HT-29 (cell line): ENCODE measurements at regions not wholly inside any gene's neighbourhood (a gene's known extent, or its start where the extent isn't known, plus 50 kb on each side); places are given as distances from the start of the nearest gene placed in this dataset.
A peak's percentile ranks its signal among the peaks of the same experiment; 100 is the strongest.

Experiments used
- DNase-seq: peaks from one replicate; pipeline ENCODE4 v3.0.0-alpha.2; 2015; ENCODE audit warnings: low spot score

DNA sequence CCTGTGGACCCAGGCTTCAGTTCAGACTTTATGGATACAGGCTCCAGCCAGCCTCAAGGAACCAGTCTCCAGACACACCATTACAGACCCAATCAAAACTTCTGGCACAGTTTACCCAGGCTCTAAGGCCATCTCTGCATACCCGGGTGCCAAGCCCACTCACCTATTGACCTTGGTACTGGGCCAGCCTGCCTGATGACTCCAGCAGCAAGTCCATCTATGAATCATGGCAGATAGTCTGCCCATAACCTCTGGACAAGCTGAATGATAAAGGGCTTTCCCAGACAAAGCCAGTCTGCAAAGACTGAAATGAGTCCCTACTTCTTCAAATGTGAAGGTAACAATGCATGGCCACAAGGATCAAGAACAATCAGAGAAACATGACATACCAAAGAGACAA is 1327.1 kb upstream of the C9orf72 start:
- no peak for DNase-seq

DNA sequence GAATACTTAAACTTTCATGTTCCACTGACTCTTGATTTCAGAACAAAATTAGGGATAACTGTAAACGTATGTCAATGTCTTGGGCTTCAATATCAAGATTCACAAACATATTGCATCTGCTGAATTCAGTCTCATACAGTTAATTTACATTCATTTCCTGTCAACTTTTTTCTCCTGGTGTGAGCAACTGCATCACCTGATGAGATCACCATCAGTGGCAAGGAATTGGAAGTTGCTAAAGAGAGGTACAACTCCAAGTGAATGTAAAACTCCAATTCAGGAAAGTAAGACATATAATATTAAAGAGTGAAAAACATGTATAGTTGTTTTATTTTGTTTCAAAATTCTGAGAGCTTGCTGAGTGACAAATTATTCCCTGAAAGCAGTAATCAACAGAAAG is 1336.2 kb upstream of the C9orf72 start:
- DNase-seq: no peak

DNA sequence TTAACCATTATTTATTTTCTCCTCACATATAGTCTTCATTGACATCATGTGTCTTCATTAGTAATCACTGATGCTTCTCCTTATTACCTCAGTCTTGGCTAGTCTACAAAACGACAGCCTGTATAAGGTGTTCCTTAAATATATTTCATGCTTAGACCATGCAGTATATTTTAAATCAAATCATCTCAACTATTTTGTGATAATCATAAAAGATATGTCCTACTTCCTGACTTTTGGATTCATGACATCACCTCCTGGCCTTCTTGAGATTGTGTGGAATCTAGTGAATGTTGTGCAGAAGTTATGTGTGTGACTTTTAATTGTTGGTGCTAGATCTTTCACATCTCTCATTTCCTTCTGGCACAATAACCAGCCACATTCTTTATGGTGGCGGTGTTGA is 1339.3 kb upstream of the C9orf72 start:
- no peak for DNase-seq

DNA sequence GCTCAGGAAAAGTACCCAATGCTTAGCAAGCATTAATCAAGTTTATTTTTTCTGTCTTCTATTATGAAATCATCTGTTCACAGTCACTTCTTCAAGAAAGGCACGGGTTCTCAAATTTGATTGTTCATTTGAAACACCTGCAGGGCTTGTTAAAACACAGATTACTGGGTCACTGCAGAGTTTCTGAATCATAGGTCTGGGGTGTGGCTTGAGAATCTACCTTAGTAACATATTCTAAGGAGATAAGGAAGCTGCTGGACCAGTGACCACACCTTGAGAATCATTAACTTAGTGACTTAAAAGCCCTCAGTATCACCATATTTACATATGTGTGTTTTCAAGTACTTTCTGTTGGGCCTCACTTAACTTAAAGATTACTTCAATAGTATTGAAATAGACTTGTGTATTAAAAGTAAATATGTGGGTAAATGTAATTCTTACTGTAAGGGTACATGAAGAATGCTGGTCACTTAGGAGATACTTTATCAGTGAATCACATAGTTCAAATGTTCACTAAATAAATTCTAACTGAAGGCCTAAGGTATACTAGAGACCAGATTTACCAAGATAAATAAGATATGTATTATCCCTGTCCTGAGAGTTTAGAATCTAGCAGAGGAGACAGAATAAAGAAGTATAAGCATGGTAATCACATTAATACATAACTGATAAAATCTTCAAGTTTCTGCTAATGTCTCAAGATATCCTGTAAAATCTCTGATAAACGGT is 1342.1 kb upstream of the C9orf72 start:
- no peak for DNase-seq

DNA sequence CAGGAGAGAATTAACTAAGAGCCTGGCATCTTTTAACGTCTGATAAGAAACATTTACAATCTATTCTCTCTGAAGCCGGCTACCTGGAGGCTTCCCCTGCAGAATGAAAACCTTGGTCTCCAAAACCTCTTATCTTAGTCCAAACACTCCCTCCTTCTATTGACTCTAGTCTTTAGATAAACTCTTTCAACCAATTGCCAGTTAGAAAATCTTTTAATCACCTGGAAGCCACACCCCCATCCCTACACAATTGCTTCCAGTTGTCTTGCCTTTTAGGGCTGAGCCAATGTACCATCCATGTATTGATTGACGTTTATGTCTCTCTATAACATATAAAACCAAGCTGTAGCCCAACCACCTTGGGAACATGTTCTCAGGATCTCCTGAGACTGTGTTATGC is 1343.1 kb upstream of the C9orf72 start:
- DNase-seq: no peak

DNA sequence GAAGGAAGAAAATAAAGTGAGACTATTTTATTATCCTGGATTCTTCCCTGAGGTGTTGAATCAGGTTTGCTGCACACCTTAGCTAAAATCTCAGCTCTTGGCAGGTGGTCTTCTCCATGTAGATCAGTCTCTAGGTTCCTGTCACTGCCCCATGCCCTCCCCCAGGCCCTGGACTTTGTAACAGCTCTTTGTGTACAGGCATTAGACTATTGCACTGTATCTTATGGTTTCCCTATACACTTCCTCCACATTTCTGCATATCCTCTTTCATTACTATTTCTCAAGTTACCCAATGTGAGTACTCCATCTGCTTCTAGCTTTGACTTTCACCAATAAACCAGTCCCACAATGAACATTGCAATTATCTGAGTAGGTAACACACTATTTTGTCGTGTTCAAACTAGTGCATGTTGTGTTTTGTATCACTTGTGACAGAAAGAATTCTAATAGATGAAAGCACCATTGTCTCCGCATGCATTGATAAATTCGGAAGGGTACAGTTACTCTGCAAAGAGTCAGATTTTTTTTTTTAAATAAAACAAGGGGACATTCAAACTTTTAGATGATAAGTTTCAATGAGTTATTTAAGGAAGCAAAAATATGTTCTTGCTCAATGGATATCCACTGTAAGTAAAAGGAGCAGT is 1348.7 kb upstream of the C9orf72 start:
- no peak for DNase-seq

DNA sequence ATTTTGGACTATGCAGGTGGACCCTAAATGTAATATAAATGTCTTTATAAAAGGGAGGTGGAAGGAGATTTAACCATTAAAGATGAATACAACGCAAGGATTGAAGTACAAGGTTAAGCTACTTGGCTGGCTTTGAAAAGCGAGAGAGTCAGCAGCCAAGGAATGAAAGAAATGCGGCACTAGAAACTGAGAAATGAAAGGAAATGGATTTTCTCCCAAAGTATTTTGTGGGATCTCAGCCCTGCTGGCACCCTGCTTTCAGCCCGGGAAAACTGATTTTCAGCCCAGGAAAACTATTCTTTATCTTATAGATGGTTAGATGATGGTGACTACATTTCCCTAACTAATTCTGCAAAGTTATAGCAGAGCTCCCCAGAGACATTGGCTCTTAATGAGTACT is 1349.6 kb upstream of the C9orf72 start:
- DNase-seq: no peak

DNA sequence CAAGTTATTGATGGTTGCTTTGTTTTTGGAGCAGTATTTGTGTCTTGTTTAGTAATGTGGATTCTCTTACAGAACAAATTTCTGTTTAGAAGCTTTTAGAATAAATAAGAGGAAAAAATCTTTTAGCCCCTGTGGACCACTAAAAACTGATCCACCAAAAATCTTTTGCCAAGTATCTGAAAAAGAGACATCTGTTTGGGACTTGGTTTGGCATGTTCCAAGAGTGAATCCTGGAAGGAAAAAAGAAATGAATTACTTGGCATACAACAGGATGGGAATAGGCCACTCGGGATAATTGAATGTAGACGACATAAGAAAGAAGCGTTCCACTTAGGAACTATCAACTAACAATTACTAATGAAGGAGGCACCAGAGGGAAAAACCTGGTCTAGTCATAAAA is 1350.1 kb upstream of the C9orf72 start:
- no peak for DNase-seq

DNA sequence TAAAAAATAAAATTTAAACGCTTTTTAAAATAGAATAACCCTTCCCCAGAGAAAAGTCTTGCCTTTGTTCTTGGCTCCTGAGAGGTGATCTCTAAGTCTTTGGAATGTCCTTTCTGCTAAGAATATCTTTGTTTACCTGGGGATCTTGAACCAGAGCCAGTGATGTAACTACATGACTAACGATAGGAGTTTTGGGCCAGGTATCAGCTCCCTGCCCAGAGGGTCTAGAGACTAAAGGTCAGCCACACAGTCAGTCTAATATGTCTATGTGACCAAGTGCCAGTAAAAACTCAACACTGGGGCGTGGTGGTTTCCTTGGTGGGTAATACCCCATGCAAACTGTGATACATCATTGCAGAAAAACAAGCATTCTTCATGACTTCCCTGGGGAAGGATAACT is 1351.9 kb upstream of the C9orf72 start:
- DNase-seq: no peak

DNA sequence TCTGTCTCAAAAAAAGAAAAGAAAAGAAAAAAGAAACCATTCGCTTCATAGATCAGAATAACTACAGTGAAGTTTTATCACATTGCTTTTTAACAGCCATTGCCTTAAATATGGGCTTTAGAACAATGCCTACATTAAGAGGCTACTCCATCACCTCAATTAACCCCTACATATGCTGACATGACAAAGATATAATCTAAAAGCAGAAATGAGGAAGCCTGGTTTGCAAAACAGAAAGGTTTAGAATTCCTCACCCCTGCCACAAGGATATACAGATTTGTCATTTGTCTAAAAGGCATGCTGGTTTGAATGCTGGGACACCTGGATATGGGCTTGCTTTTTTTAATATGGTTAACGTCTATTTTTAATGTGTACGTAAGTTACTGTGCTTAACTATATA is 1353.0 kb upstream of the C9orf72 start:
- no peak for DNase-seq

DNA sequence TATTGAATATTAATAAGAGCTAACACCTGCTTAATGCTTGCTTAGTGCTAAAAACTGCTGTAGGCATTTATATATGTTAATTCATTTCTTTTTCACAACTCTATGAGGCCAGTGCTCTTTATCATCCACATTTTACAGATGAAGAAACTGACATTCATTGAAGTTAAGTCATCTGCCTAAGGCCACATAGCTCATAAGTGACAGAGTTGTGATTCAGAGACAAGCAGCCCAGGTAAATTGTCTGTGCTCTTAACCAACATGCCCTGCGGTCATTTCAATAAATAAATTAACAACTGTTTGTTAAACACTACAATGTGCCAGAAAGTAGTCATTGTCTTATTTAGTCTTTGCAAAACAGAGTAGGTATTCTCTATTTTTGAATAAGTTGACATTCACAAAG is 1354.4 kb upstream of the C9orf72 start:
- no peak for DNase-seq

DNA sequence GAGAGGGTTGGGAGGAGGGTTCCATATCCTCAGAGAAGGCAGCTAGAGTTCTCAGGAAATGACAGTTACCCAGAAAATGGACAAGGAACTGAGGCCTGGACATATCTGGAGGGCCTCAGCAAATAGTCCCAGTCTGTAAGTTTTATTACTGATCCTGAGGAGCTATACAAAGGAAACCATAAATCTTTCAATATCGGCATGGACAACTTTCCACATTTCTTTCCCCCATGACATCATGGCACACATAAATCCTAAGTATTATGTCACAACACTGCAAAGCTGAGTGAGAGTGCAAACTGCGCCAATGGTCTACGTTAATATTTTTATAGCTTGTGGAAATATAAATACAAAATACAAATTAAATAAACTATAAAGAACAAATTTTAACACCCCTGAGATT is 1356.2 kb upstream of the C9orf72 start:
- no peak for DNase-seq

DNA sequence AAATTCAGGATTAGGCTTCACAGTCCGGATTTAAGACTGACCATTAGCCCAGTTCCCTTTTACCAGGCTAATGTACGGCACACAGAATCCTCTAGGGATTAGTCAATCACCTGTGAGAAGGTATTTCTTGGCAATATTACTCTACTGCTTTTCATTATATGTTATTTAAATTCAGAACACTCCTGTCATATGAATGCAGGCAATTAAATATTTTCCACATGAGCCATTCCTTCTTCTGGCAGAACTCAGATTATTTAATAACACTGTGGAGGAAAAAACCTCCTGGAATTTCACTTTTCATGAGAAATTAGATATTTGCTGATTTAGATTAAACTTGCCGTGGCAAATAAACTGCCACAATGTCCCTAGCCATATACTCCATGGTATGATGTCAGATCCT is 1357.5 kb upstream of the C9orf72 start:
- DNase-seq: no peak

DNA sequence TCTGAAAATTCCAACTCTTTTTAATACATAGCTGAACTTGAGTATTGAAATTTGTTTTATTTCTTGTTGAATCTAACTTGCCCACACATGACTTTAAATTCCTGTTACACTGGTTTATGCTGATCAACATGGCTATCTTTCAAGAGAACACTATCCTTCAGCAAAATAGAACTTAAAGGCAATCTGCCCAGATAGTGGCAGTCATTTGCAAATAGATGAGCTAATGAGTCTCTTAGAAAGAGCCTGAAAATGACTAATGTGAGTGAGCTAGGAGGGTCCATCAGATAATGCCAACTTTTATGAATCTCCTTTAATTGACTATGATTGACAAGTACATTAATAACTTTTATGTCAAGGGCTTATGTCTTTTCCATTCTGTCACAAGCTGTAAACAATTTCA is 1360.8 kb upstream of the C9orf72 start:
- no peak for DNase-seq

DNA sequence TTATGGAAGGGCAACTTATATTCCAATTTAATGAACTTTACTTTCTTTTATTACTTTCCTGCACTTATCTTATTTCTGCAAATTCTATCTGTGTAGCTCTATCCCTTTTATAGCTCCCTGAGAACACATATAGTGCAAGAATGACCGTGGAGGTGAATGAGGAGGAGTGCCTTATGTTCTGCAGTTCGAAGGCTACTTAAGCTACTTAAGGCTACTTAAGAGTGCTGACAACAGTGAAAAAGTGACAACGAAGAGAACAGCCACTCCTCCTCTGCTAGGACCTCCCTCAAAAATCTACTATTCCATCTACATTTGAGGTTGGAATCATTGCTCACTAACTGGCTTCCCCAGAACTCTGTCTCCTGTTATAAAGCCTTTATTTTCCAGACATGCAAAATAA is 1365.7 kb upstream of the C9orf72 start:
- no peak for DNase-seq

DNA sequence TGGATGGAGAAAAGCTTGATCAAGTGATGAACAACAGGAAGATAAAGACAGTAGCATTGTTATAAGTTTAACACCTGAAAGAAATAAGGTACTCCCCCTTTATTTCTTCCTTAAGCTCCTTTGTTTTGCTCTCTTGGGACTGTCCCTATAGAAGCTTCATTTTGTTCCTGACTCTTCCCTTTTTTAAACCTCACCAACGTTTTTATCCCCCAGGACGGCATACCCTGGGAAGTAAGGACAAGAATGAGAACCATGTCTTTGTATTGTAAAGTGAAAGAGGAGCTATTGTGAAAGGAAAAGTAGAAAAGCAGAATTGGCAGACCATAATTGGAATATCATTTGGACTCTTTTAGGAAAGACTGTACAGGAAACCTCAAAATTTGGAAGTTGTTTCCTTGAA is 1368.6 kb upstream of the C9orf72 start:
- DNase-seq: no peak

DNA sequence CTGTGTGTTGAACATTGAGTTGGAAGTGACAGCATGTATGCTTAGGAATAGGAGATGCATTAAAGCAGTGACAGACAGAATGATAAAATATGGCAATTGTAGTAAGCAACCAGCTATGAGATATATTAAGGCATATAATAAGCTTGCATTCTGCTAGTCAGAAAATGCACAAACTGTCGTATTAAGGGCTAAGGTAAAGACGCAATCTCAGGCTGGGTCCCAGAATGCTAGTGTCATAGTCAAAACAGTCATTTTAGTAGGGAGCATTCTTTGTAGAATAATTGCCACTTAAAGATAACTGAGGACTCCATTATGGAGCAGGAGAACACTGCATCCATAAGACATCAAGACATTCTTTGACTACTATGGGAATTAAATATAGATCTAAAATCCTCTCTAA is 1369.7 kb upstream of the C9orf72 start:
- DNase-seq: no peak

DNA sequence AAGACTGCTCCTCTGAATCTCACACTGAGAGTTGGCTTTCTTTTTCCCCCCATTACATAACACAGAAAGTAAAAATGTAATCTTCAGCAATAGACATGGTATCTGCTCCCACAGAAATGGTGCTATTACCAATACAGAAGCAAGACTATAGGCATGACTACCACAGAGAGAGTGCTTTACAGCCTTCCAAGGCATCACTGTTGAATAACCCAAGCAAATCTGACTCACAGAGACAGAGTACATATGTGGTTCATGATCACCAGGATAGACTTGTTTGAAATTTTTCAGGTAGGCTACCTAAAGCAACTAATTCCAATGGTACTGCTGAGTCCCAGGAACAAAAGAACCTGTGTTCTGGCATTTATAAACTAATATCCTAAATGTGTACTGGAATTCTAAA is 1373.4 kb upstream of the C9orf72 start:
- DNase-seq: no peak

DNA sequence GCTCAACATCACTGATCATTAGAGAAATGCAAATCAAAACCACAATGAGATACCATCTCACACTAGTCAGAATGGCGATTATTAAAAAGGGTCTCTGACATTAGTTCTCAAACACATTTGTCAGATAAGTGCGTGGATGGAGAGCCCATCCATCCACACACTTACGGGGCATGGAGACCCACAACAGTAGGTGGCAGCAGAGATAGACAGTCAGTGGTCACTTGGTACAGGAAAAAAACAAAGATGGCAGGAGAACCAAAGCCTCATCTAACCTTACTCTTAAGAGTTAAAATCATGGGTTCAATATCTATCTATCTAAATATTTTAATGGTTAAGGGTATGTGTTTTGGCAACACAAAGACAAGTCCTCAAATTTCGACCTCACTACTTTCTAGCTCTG is 1378.7 kb upstream of the C9orf72 start:
- peak; percentile 31 for DNase-seq

DNA sequence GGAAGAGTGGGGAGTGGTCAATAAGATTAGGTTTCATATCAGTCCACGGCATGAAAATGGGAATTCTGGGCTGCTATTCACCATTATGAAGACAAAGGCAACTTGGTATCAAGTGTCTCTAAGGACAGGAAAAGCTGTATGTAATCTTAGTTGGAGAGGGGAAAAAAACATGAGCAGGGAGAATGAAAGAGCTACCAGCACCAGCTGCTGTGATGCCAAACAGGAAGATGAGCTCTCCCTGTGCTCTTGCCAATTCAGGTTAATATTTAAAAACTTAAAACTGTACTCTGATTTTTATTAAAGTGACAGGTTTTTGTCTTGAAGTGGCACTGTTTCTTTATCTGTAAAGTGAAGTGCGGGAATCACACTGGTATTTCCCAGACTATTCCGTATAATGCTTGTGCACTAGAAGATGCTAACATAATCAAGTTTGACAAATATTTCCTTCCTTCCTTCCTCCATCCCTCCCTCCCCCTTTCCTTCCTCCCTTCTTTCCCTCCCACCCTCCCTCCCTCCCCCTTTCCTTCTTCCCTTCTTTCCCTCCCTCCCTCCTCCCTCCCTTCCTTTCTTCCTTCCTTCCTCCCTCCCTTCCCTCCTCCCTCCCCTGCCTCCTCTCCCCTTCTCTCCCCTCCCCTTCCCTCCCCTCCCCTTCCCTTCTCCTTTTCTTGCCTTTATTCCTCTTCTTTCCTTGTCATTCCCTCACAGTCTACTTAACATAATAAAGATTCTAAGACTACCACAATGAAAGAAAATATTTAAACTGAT is 1383.0 kb upstream of the C9orf72 start:
- no peak for DNase-seq

DNA sequence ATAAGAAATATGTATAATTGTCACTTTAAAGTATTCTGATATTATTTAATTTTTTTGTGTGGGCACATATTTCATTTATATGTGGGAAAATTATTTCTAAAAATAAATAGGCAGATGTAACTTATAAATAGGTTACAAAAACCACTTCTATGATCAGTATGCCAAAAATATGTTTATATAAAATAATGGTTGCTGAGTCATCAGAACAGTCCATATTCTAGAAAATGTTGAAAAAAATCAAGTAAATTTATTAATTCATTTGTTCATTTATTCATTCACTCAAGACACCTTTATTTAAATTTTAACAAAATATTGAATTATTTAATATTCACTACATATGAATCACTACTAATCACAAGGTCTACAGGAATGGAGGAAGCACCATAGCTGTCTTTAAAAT is 1387.3 kb upstream of the C9orf72 start:
- no peak for DNase-seq

DNA sequence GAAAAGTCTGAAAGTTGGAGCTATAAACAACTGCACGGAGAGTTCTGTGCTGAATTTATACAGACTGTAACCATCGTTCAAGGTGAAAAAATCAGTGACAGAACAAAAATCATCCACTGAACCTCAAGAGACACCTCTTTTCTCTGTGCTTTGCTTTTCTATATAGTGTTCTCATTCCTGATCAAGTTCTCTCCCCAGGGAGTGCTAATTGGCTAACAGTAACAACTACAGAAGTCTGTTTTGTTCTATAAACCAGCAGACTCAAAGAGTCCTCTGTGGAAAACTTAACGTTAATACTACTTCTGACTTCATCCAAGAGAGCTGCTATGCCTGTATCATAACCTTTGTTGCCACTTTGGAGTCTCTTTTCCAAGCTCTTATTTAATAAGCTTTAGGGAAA is 1388.3 kb upstream of the C9orf72 start:
- no peak for DNase-seq

DNA sequence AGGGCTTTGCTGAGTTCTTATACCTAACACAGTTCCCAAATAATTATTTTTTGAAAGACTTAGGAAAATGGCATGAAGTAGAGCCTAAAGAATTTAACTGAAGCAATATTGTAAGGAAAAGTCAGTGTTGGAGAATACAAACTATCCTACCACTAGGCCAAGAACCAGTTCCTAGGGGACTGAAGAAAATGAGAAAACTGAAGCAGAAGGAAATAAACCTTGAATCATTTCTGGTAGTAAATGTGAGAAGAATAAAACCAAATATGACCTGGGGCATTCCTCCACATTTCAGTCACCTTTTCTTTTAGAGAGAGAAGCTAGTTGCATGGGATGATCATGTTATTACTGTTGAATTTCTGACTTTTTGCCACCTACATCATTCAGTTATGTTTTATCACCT is 1393.9 kb upstream of the C9orf72 start:
- no peak for DNase-seq
